ENCODE measurements at regions not wholly inside any gene's neighbourhood (a gene's known extent, or its start where the extent isn't known, plus 50 kb on each side); places are given as distances from the start of the nearest gene placed in this dataset.
"Not testable (repeated sequence)": the region's sequence is repeated elsewhere in the genome, so short reads cannot be mapped to it uniquely, and the experiment has no call there.

DNA sequence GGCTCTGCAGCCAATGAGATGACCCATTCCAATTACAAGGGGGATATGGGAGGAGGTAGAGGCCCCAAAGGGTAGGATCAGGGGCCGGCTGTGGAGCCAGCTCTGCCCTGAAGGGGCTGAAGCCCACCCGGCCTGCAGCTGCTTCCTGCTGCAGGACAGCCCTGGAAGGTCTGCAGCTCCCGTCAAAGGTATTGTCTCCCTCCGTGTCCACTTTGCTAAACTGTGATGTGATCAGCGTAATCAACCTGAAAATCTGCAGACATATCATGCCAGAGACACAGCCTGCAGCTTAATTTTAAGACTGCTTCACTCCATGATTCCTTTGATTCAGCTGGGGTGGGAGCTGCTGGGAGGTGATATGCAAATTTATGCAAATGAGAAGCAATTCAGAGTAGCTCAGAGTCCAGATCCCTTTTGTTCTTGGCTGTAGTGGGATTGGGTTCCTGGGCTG is 90.7 kb downstream of the GADD45G start:
- no peak for DNase-seq (ENCODE audit: insufficient read length, low spot score, missing footprints)
- no peaks in the 10 kb centered on the region for H4K20me1 ChIP-seq (ENCODE audit: insufficient read depth, low read length)
- no peak overlapping the region for H3K27ac ChIP-seq (ENCODE audit: low read depth, low read length)
- H3K27me3 ChIP-seq (ENCODE audit: insufficient read depth, low read length): no peaks in the 10 kb centered on the region
- no peaks in the 10 kb centered on the region for H3K36me3 ChIP-seq (ENCODE audit: insufficient read depth, low read length)
- no peak overlapping the region for H3K4me3 ChIP-seq (ENCODE audit: insufficient read depth, low read length)
- no peak overlapping the region for H2AFZ ChIP-seq (ENCODE audit: low read length)
- H3K4me1 ChIP-seq (ENCODE audit: insufficient read depth, low read length): no peaks in the 10 kb centered on the region
- H3K9me3 ChIP-seq (ENCODE audit: low read depth, low read length): no peaks in the 10 kb centered on the region
- no peaks in the 10 kb centered on the region for H3K79me2 ChIP-seq (ENCODE audit: insufficient read depth, low read length)
- H3K4me2 ChIP-seq (ENCODE audit: insufficient read depth, low read length): no peak overlapping the region
- no peak for TF ChIP-seq CTCF (IDR thresholded peaks at IDR 0.05; ENCODE audit: extremely low read depth, low read depth, low read length)

DNA sequence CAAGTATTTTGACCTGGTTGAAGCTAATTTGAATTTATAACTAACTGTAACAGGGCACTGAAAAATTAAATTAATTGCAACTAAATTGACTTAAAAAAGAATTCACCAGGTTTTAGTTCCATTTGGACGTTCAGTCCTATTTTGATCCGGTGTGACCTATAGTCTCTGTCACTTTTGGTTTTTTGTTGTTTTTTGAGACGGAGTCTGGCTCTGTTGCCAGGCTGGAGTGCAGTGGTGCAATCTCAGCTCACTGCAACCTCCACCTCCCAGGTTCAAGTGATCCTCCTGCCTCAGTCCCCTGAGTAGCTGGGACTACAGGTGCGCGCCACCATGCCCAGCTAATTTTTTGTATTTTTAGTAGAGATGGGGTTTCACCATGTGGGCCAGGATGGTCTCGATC is 91.2 kb downstream of the GADD45G start:
- not testable (repeated sequence) for H3K4me2 ChIP-seq (ENCODE audit: insufficient read depth, low read length); DNase-seq (ENCODE audit: insufficient read length, low spot score, missing footprints); H3K27me3 ChIP-seq (ENCODE audit: insufficient read depth, low read length); H3K4me1 ChIP-seq (ENCODE audit: insufficient read depth, low read length); H4K20me1 ChIP-seq (ENCODE audit: insufficient read depth, low read length); H3K79me2 ChIP-seq (ENCODE audit: insufficient read depth, low read length); H3K27ac ChIP-seq (ENCODE audit: low read depth, low read length); H3K4me3 ChIP-seq (ENCODE audit: insufficient read depth, low read length); H2AFZ ChIP-seq (ENCODE audit: low read length); H3K36me3 ChIP-seq (ENCODE audit: insufficient read depth, low read length); H3K9me3 ChIP-seq (ENCODE audit: low read depth, low read length)

DNA sequence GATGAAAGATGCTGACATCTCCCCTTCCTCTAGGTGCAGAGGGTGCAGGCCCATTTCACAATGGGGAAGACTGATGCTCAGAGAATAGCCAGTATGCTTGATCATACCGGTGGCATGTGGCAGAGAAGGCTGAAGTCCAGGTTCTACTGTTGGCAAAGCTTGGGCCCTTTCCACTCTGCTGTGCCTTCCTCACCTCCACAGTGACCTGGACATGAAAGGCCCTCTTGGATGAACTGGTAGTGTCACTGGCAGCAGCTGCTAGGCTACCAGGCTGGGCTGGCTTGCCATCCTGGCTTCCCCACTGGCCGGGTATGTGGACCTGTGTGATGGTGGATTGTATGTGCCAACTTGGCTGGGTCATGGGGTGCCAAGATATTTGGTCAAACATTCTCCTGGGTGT is 92.0 kb downstream of the GADD45G start:
- no peak overlapping the region for H3K27ac ChIP-seq (ENCODE audit: low read depth, low read length)
- no peak for TF ChIP-seq CTCF (IDR thresholded peaks at IDR 0.05; ENCODE audit: extremely low read depth, low read depth, low read length)

DNA sequence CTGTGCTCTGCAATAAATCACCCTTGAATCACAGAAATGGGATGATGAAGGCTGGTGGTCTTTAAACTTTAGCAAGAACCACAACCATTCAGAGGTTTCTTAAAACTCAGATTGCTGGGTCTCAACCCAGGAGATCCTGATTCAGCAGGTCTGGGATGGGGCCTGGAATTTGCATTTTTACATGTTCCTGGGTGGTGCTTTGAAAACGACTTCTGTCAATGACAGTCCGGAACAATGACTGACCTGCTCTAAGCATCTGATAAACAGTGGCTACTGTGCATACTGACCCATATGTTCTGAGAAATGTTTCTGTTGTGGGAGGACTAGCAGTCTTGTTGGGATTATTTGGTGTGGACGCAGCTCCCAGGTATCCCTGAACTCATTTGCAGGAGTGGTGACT is 92.7 kb downstream of the GADD45G start:
- Histone ChIP-seq H3K4me1 (ENCODE audit: insufficient read depth, low read length) (no peaks in the 10 kb centered on the region), H4K20me1 (ENCODE audit: insufficient read depth, low read length) (no peaks in the 10 kb centered on the region), H3K4me2 (ENCODE audit: insufficient read depth, low read length) (no peak overlapping the region), H3K79me2 (ENCODE audit: insufficient read depth, low read length) (no peaks in the 10 kb centered on the region), H2AFZ (ENCODE audit: low read length) (no peak overlapping the region), H3K27me3 (ENCODE audit: insufficient read depth, low read length) (no peaks in the 10 kb centered on the region), H3K9me3 (ENCODE audit: low read depth, low read length) (no peaks in the 10 kb centered on the region), H3K36me3 (ENCODE audit: insufficient read depth, low read length) (no peaks in the 10 kb centered on the region), H3K27ac (ENCODE audit: low read depth, low read length) (no peak overlapping the region), H3K4me3 (ENCODE audit: insufficient read depth, low read length) (no peak overlapping the region)
- DNase-seq (ENCODE audit: insufficient read length, low spot score, missing footprints): no peak
- TF ChIP-seq CTCF (IDR thresholded peaks at IDR 0.05; ENCODE audit: extremely low read depth, low read depth, low read length): no peak

More for the DNA sequence above, 92.0 kb downstream of the GADD45G start:
- no peaks in the 10 kb centered on the region for H3K4me1 ChIP-seq (ENCODE audit: insufficient read depth, low read length)
- H3K4me3 ChIP-seq (ENCODE audit: insufficient read depth, low read length): no peak overlapping the region
- no peaks in the 10 kb centered on the region for H3K27me3 ChIP-seq (ENCODE audit: insufficient read depth, low read length)
- H3K4me2 ChIP-seq (ENCODE audit: insufficient read depth, low read length): no peak overlapping the region
- no peak overlapping the region for H2AFZ ChIP-seq (ENCODE audit: low read length)
- H3K79me2 ChIP-seq (ENCODE audit: insufficient read depth, low read length): no peaks in the 10 kb centered on the region
- no peaks in the 10 kb centered on the region for H3K9me3 ChIP-seq (ENCODE audit: low read depth, low read length)
- no peaks in the 10 kb centered on the region for H4K20me1 ChIP-seq (ENCODE audit: insufficient read depth, low read length)
- DNase-seq (ENCODE audit: insufficient read length, low spot score, missing footprints): no peak
- no peaks in the 10 kb centered on the region for H3K36me3 ChIP-seq (ENCODE audit: insufficient read depth, low read length)
